H1 (cell line): ENCODE measurements at regions not wholly inside any gene's neighbourhood (a gene's known extent, or its start where the extent isn't known, plus 50 kb on each side); places are given as distances from the start of the nearest gene placed in this dataset.

ENCODE experiments used
- CTCF ChIA-PET: fragments of 300-600 bp; sonication (Branson Sonifier 250); formaldehyde crosslinking; loops from one replicate; lab custom pipeline; 2021; ENCODE audit not compliant: partially characterized antibody; lab: Charles Lee
- POLR2A ChIA-PET: fragments of 300-600 bp; sonication (Branson Sonifier 250); formaldehyde crosslinking; loops from one replicate; lab custom pipeline; 2021; ENCODE audit warnings: inconsistent platforms; ENCODE audit not compliant: partially characterized antibody; lab: Charles Lee
- DNase-seq, 2 experiments: peaks; one replicate each; pipeline versions ENCODE4 v3.0.0 to v3.0.0-alpha.2; 2010 to 2022; ENCODE audit warnings: low spot score in 2 of 2, low read depth in 1 of 2, mixed read lengths in 1 of 2
- FAIRE-seq: peaks from 2 replicates; lab custom pipeline; 2011; peaks lifted over from hg19 to GRCh38; lab: Jason Lieb, UNC
- H2AFZ ChIP-seq: 2 replicates; pipeline ENCODE4 v1.8.1; 2012; ENCODE audit warnings: low read length, inconsistent platforms
- H2AK5ac ChIP-seq: 2 replicates; pipeline ENCODE4 v1.6.1; 2013; ENCODE audit warnings: low read depth, low read length
- H2BK120ac ChIP-seq: replicated peaks from 2 replicates; pipeline ENCODE3; 2013; ENCODE audit warnings: low read depth, low read length, inconsistent platforms
- H2BK12ac ChIP-seq: 2 replicates; pipeline ENCODE4 v1.6.1; 2013; ENCODE audit warnings: low read depth, low read length
- H2BK15ac ChIP-seq: 2 replicates; pipeline ENCODE4 v1.6.1; 2013; ENCODE audit warnings: low read length
- H2BK20ac ChIP-seq: 2 replicates; pipeline ENCODE4 v1.6.1; 2013; ENCODE audit warnings: low read length
- H2BK5ac ChIP-seq: 2 replicates; pipeline ENCODE4 v1.6.1; 2013; ENCODE audit warnings: low read depth, low read length
- H3K14ac ChIP-seq: 2 replicates; pipeline ENCODE4 v1.6.1; 2013; ENCODE audit warnings: inconsistent platforms; ENCODE audit not compliant: insufficient read length
- H3K18ac ChIP-seq: 2 replicates; pipeline ENCODE4 v1.6.1; 2013; ENCODE audit warnings: low read length; ENCODE audit errors: extremely low read depth
- H3K23ac ChIP-seq: 2 replicates; pipeline ENCODE4 v1.6.1; 2013; ENCODE audit warnings: inconsistent platforms; ENCODE audit not compliant: insufficient read length
- H3K23me2 ChIP-seq: 2 replicates; pipeline ENCODE4 v1.6.1; 2013; ENCODE audit warnings: low read depth, low read length
- H3K27ac ChIP-seq: 2 replicates; pipeline ENCODE4 v1.6.1; 2011; ENCODE audit warnings: low read depth, low read length, inconsistent platforms
- H3K27me3 ChIP-seq, 4 experiments: replicated peaks in 1 of 4; 1 replicate in 1 of 4; 2 replicates in 3 of 4; pipeline versions ENCODE4 v1.6.1 to v1.8.1; 2011 to 2013; ENCODE audit warnings: low read length in 3 of 4, mild to moderate bottlenecking in 3 of 4, inconsistent platforms in 2 of 4, mixed read lengths in 2 of 4, moderate library complexity in 1 of 4; ENCODE audit not compliant: control insufficient read depth in 3 of 4, insufficient read depth in 3 of 4; ENCODE audit errors: extremely low read depth in 1 of 4
- H3K36me3 ChIP-seq, 4 experiments: 2 replicates each; pipeline versions ENCODE4 v1.6.1 to v1.8.1; 2011 to 2013; ENCODE audit warnings: mild to moderate bottlenecking in 4 of 4, low read length in 3 of 4, moderate library complexity in 2 of 4, control low read depth in 1 of 4, inconsistent platforms in 1 of 4; ENCODE audit not compliant: insufficient read depth in 4 of 4, control insufficient read depth in 2 of 4
- H3K4ac ChIP-seq: replicated peaks from 2 replicates; pipeline ENCODE3; 2013; ENCODE audit warnings: low read length, low read depth, mixed read lengths, inconsistent platforms; ENCODE audit not compliant: insufficient read length
- H3K4me1 ChIP-seq, 4 experiments: replicated peaks in 1 of 4; 1 replicate in 1 of 4; 2 replicates in 3 of 4; pipeline versions ENCODE4 v1.6.1 to v1.8.1; 2011 to 2013; ENCODE audit warnings: low read length in 3 of 4, inconsistent platforms in 2 of 4, mixed read lengths in 1 of 4; ENCODE audit not compliant: insufficient read depth in 4 of 4, control insufficient read depth in 3 of 4
- H3K4me2 ChIP-seq, 2 experiments: 2 replicates each; pipeline versions ENCODE4 v1.6.1 to v1.8.1; 2011 to 2013; ENCODE audit warnings: low read depth in 2 of 2, low read length in 2 of 2, control low read depth in 1 of 2, inconsistent platforms in 1 of 2, mild to moderate bottlenecking in 1 of 2; ENCODE audit not compliant: insufficient read depth in 1 of 2
- H3K4me3 ChIP-seq, 4 experiments: fragments of 200-600, 300-600 bp in 1 of 4; sonication (generic), shearing (Covaris generic), sonication (Bioruptor Twin) in 1 of 4; 2 replicates each; pipeline versions ENCODE4 v1.5.1 to v1.8.1; 2011 to 2016; ENCODE audit warnings: low read length in 4 of 4, low read depth in 3 of 4, control low read depth in 2 of 4, inconsistent platforms in 2 of 4, mild to moderate bottlenecking in 2 of 4, mixed read lengths in 1 of 4, moderate library complexity in 1 of 4; ENCODE audit not compliant: insufficient read depth in 2 of 4; ENCODE audit errors: extremely low read depth in 1 of 4
- H3K56ac ChIP-seq: replicated peaks from 2 replicates; pipeline ENCODE3; 2013; ENCODE audit warnings: low read depth, mild to moderate bottlenecking, mixed read lengths, low read length, inconsistent platforms; ENCODE audit not compliant: insufficient read length
- H3K79me1 ChIP-seq: 2 replicates; pipeline ENCODE4 v1.6.1; 2013; ENCODE audit warnings: low read depth, low read length, control low read depth
- H3K79me2 ChIP-seq, 2 experiments: 2 replicates each; pipeline versions ENCODE4 v1.6.1 to v1.8.1; 2012 to 2013; ENCODE audit warnings: low read length in 2 of 2, mild to moderate bottlenecking in 2 of 2, inconsistent platforms in 1 of 2; ENCODE audit not compliant: insufficient read depth in 2 of 2, control insufficient read depth in 1 of 2
- H3K9ac ChIP-seq, 4 experiments: replicated peaks in 1 of 4; 1 replicate in 1 of 4; 2 replicates in 3 of 4; pipeline versions ENCODE4 v1.6.1 to v1.8.1; 2011 to 2013; ENCODE audit warnings: low read depth in 3 of 4, low read length in 3 of 4, control low read depth in 2 of 4, mild to moderate bottlenecking in 2 of 4, moderate library complexity in 2 of 4, inconsistent platforms in 1 of 4; ENCODE audit errors: extremely low read depth in 1 of 4
- H3K9me3 ChIP-seq, 2 experiments: 2 replicates each; pipeline versions ENCODE4 v1.6.1 to v1.8.1; 2012 to 2013; ENCODE audit warnings: mild to moderate bottlenecking in 2 of 2, moderate library complexity in 2 of 2, control low read depth in 1 of 2, inconsistent platforms in 1 of 2, low read depth in 1 of 2, low read length in 1 of 2, mixed read lengths in 1 of 2; ENCODE audit not compliant: insufficient read depth in 2 of 2
- H4K20me1 ChIP-seq, 2 experiments: replicated peaks in 1 of 2; 2 replicates each; pipeline versions ENCODE3 to v1.8.1; 2011 to 2013; ENCODE audit warnings: inconsistent platforms in 2 of 2, low read length in 2 of 2, mild to moderate bottlenecking in 1 of 2; ENCODE audit not compliant: insufficient read depth in 2 of 2, control insufficient read depth in 1 of 2
- H4K5ac ChIP-seq: 2 replicates; pipeline ENCODE4 v1.6.1; 2013; ENCODE audit warnings: low read length, low read depth, mixed read lengths, inconsistent platforms; ENCODE audit not compliant: insufficient read length
- H4K8ac ChIP-seq: 2 replicates; pipeline ENCODE4 v1.8.0; 2013; ENCODE audit warnings: mild to moderate bottlenecking, moderate library complexity, low read length, inconsistent platforms; ENCODE audit not compliant: insufficient read depth; ENCODE audit errors: extremely low read depth
- H4K91ac ChIP-seq: replicated peaks from 2 replicates; pipeline ENCODE3; 2013; ENCODE audit warnings: low read length, mixed read lengths, inconsistent platforms; ENCODE audit not compliant: insufficient read length
- ATF2 ChIP-seq: IDR thresholded peaks from 2 replicates; pipeline ENCODE4 v1.6.1; 2012; ENCODE audit warnings: low read length, inconsistent platforms
- BCL11A ChIP-seq, 2 experiments: IDR thresholded peaks; one replicate each; pipeline ENCODE4 v1.6.1; 2011; ENCODE audit warnings: low read depth in 2 of 2, low read length in 2 of 2, mild to moderate bottlenecking in 2 of 2
- EP300 ChIP-seq, 2 experiments: IDR thresholded peaks; 1 replicate in 1 of 2; 2 replicates in 1 of 2; pipeline ENCODE4 v1.6.1; 2011 to 2012; ENCODE audit warnings: low read depth in 2 of 2, low read length in 2 of 2, mild to moderate bottlenecking in 2 of 2, borderline replicate concordance in 1 of 2, inconsistent platforms in 1 of 2, moderate library complexity in 1 of 2
- FOSL1 ChIP-seq: IDR thresholded peaks from 2 replicates; pipeline ENCODE4 v1.6.1; 2011; ENCODE audit warnings: mild to moderate bottlenecking, low read depth, low read length, moderate library complexity; ENCODE audit not compliant: insufficient read depth
- HDAC6 ChIP-seq: IDR thresholded peaks from one replicate; pipeline ENCODE4 v1.7.1; 2012; ENCODE audit warnings: low read depth, mild to moderate bottlenecking, inconsistent platforms, low read length, moderate library complexity
- KDM4A ChIP-seq: IDR thresholded peaks from one replicate; pipeline ENCODE4 v1.7.1; 2012; ENCODE audit warnings: low read depth, mild to moderate bottlenecking, moderate library complexity, low read length, inconsistent platforms; ENCODE audit not compliant: severe bottlenecking
- MAFK ChIP-seq: IDR thresholded peaks from 2 replicates; pipeline ENCODE4 v1.6.1; 2012; ENCODE audit warnings: low read depth, mild to moderate bottlenecking, improper control_type of control experiment, low read length
- NANOG ChIP-seq: IDR thresholded peaks from 2 replicates; pipeline ENCODE4 v1.6.1; 2011; ENCODE audit warnings: low read length, low read depth, mild to moderate bottlenecking, inconsistent platforms; ENCODE audit not compliant: insufficient read depth, poor library complexity, severe bottlenecking
- RFX5 ChIP-seq: IDR thresholded peaks from 2 replicates; pipeline ENCODE4 v1.6.1; 2011; ENCODE audit warnings: low read depth, low read length, improper control_type of control experiment, borderline replicate concordance
- SIX5 ChIP-seq: IDR thresholded peaks from 2 replicates; pipeline ENCODE4 v1.6.1; 2011; ENCODE audit warnings: mild to moderate bottlenecking, low read depth, low read length
- TEAD4 ChIP-seq: IDR thresholded peaks from 2 replicates; pipeline ENCODE4 v1.6.1; 2012; ENCODE audit warnings: low read depth, low read length, inconsistent platforms, mixed read lengths
- WGBS, 2 experiments: shearing (Covaris generic) in 1 of 2; methylation state at CpG; one replicate each; pipeline versions ENCODE4 v1.1.6 to v1.1.7; 2013 to 2015; ENCODE audit warnings: low lambda C conversion rate in 2 of 2, mixed read lengths in 2 of 2, inconsistent platforms in 1 of 2, low coverage in 1 of 2, missing lambda C conversion rate in 1 of 2; ENCODE audit not compliant: insufficient replicate concordance in 2 of 2, insufficient coverage in 1 of 2, insufficient read length in 1 of 2; ENCODE audit errors: extremely low coverage in 1 of 2, missing lambda C conversion rate in 1 of 2; 5-methylcytosine and 5-hydroxymethylcytosine counted together

GRCh38 chrX:34483980-34484379 lies 173.1 kb downstream of the TMEM47 start:
- H3K56ac ChIP-seq = no peak overlapping the region
- no peaks in the 10 kb centered on the region for H3K27me3 ChIP-seq
- CTCF ChIA-PET = no interaction called here
- H2BK12ac ChIP-seq = no peak overlapping the region
- no peak overlapping the region for H3K23ac ChIP-seq
- no peak overlapping the region for H2BK5ac ChIP-seq
- H2AFZ ChIP-seq = no peak overlapping the region
- no peak overlapping the region for H4K5ac ChIP-seq
- no peak overlapping the region for H2BK20ac ChIP-seq
- H2BK120ac ChIP-seq = no peak overlapping the region
- no peaks in the 10 kb centered on the region for H4K20me1 ChIP-seq
- no peaks in the 10 kb centered on the region for H3K4me1 ChIP-seq
- H2AK5ac ChIP-seq = no peak overlapping the region
- no peak overlapping the region for H3K27ac ChIP-seq
- H3K9ac ChIP-seq = no peak overlapping the region
- no peak overlapping the region for H4K91ac ChIP-seq
- H3K79me2 ChIP-seq = no peaks in the 10 kb centered on the region
- H3K14ac ChIP-seq = no peak overlapping the region
- H3K18ac ChIP-seq = no peak overlapping the region
- FAIRE-seq (no peak), DNase-seq (no peak)
- POLR2A ChIA-PET = no interaction called here
- no peak overlapping the region for H3K4me2 ChIP-seq
- no peak overlapping the region for H3K4ac ChIP-seq
- no peaks in the 10 kb centered on the region for H3K9me3 ChIP-seq
- TF ChIP-seq HDAC6 (no peak), FOSL1 (no peak), EP300 (IDR thresholded peaks at IDR 0.05; ENCODE audit: borderline replicate concordance in 1 of 2, low read depth in 2 of 2, low read length in 2 of 2) (no peak), KDM4A (no peak), TEAD4 (no peak), NANOG (no peak), BCL11A (IDR thresholded peaks at IDR 0.05; ENCODE audit: low read depth in 2 of 2, low read length in 2 of 2) (no peak), ATF2 (no peak), SIX5 (no peak), RFX5 (no peak), MAFK (no peak)
- H3K36me3 ChIP-seq = no peaks in the 10 kb centered on the region
- H4K8ac ChIP-seq = no peak overlapping the region
- H3K23me2 ChIP-seq = no peaks in the 10 kb centered on the region
- H3K79me1 ChIP-seq = no peaks in the 10 kb centered on the region
- no peak overlapping the region for H3K4me3 ChIP-seq
- H2BK15ac ChIP-seq = no peak overlapping the region
- WGBS, 2 experiments = 98% methylated on average over 5 of the region's 6 CpGs; no CpG with 5 or more reads in 1 of the 2 experiments
